ENCODE measurements at regions not wholly inside any gene's neighbourhood (a gene's known extent, or its start where the extent isn't known, plus 50 kb on each side); places are given as distances from the start of the nearest gene placed in this dataset.
"Not testable (repeated sequence)": the region's sequence is repeated elsewhere in the genome, so short reads cannot be mapped to it uniquely, and the experiment has no call there.

- DNase-seq = no peak
Observed at GRCh38 chr13:62431852-62432251, 1016.2 kb upstream of the PCDH20 start.

- no peak for DNase-seq
Observed at GRCh38 chr13:62418872-62419271, 1003.2 kb upstream of the PCDH20 start.

DNA sequence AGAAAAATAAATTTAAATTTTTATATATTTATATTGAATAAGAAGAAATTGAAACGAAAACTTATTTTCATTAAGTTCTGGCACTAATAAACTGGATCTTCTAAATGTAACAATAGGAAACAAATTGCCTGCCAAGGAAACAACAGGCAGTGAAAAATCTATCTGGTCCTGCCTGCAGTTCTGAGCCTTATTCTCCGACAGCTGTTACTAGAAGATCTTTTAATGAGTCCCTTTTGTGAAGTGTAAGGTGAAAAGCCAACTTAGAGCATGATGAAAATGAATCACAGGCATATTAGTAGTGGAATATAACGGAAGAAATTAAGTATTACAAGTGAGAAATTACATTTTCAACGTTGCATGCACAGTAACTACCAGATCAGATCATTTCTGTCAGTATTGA lies 1002.7 kb upstream of the PCDH20 start:
- DNase-seq = peak; percentile 8

DNA sequence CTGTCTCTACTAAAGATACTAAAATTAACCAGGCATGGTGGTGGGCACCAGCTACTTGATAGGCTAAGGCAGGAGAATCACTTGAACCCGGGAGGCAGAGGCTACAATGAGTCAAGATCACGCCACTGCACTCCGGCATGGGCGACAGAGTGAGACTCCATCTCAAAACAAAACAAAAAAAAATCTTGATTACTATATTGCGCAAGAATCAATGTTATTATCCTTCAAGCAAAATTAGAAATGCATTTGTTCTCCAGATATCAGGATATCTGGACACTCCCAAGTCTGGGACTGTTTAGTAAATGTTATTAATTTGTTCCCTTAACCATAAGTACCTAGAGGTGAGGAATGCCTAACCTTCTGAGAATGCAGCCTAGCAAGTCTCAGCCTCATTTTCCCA lies 992.2 kb upstream of the PCDH20 start:
- DNase-seq = no peak

GRCh38 chr13:62388515-62388914 lies 972.9 kb upstream of the PCDH20 start:
- no peak for DNase-seq

- peak; percentile 14 for DNase-seq
Observed at GRCh38 chr13:62387647-62388046, 972.0 kb upstream of the PCDH20 start.

DNA sequence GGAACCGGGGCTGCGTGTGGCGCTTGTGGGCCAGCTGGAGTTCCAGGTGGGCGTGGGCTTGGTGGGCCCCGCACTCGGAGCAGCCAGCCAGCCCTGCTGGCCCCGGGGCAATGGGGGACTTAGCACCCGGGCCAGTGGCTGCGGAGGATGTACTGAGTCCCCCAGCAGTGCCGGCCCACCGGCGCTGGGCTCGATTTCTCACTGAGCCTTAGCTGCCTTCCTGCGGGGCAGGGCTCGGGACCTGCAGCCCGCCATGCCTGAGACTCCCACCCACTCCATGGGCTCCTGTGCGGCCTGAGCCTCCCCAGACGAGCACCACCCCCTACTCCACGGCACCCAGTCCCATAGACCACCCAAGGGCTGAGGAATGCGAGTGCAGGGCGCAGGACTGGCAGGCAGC lies 963.6 kb upstream of the PCDH20 start:
- not testable (repeated sequence) for DNase-seq

- DNase-seq = no peak
Observed at GRCh38 chr13:62377838-62378237, 962.2 kb upstream of the PCDH20 start.

DNA sequence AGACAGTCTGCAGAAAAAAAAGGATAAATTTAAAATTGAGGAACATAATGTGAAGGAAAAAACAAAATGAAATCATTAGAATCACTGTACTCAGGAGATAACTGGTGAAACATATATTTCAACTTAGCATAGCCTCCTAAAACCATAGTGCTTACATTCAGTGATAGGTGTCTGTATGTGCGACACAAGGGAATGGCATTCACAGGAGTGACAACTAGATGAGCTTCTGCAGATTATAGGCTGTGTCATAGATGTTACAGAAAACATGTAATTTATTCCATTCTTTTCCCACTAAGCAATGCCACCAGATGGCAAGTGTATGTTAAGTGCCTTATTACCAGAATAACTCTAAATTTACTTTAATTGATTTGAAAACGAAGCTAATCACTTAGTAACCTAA lies 960.0 kb upstream of the PCDH20 start:
- no peak for DNase-seq

DNA sequence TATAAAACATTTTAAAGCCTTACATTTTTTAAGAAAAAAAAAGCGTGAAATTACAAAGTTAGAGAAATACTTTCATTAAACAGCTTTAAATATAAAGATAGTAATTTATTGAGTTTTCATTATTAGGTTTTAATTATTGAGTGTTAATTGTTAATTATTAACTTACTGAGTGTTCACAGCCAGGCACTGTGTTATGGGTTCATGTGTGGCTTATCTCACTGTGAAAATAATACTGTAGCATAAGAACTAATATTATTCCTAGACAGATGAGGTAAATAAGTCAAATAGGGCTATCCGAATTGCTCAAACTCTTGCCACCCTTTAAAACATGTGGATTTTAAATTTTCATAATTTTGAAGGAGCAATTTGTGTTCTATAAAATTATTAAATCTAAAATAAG lies 956.1 kb upstream of the PCDH20 start:
- no peak for DNase-seq

DNA sequence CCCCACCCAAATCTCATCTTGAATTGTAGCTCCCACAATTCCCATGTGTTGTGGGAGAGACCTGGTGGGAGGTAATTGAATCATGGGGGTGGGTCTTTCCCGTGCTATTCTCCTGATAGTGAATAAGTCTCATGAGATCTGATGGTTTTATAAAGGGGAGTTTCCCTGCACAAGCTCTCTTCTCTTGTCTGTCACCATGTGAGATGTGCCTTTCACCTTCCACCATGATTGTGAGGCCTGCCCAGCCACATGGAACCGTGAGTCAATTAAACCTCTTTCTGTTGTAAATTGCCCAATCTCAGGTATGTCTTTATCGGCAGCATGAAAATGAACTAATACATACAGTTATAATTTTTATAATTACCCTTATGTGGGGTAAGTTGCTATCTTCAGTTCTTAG lies 952.3 kb upstream of the PCDH20 start:
- DNase-seq = not testable (repeated sequence)

DNA sequence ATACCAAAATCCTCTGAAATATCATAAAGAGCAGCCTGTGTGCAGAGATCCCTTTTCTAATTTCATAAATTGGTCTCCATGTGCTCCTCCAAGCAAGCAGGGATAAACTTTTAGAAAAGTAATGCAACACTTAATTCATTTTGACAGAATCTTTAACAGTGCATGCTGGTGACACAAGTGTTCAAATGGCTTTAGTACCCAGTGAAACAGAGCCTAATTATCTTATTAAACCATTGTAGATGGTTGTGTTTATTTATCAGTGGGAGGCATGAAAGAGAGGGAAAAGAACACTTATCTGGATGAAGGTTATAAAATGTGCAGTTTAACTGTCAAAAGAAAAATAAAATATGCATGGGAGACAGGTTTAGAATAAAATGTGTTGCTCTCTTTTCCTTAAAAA lies 945.0 kb upstream of the PCDH20 start:
- no peak for DNase-seq

- no peak for DNase-seq
Observed at GRCh38 chr13:62358646-62358932, 942.9 kb upstream of the PCDH20 start.

DNA sequence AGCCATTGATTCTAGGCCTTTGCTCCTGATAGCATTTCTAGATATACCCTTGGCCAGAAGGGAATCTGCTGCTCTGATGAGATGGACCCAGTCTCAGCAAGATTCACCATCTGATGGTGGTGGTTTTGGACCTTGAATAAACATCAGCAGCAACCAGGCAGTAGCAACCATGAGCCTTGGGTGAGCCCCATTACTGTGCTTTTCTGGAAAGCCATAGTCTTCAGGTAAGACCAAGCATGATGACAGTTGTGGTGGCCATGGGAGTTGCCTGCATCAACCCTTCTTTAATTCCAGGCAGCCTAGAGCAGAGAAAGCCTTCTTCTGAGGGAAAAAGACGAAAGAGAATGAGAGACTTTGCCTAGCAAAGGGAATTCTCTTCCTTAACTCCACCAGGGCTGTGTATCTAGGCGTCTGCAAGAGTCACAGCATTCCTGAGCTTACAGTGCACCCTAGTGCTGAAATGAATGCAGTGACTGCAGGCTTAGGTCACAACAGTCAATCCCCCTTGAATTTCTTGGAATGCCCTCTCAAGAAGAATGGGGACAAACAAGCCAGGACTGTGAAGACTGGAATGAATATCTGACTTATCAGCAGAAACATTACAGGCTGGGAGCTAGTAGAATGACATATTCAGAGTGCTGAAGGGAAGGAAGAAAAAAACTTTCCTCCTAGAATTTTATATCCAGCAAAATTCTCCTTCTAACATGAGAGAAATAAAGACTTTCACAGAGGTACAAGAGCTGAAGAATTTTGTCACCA lies 942.4 kb upstream of the PCDH20 start:
- peak; percentile 15 for DNase-seq

DNA sequence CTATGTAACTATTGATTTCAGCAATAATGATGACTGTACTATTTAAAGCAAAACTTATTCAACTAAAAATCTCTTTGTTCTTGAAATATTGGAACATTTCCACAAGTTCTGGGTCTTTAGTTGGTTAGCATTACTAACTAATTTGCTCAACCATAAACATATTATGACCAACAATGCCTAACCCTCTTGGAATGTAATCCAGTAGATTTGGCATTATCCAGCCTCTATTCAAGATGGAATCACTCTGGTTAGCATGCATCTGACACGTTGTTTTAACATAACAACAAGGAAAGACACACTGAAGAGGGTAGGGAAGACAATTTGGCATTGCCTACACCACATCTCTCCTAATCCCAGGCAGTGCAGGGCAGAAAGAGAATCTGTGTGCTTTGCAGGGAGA lies 941.3 kb upstream of the PCDH20 start:
- no peak for DNase-seq

DNA sequence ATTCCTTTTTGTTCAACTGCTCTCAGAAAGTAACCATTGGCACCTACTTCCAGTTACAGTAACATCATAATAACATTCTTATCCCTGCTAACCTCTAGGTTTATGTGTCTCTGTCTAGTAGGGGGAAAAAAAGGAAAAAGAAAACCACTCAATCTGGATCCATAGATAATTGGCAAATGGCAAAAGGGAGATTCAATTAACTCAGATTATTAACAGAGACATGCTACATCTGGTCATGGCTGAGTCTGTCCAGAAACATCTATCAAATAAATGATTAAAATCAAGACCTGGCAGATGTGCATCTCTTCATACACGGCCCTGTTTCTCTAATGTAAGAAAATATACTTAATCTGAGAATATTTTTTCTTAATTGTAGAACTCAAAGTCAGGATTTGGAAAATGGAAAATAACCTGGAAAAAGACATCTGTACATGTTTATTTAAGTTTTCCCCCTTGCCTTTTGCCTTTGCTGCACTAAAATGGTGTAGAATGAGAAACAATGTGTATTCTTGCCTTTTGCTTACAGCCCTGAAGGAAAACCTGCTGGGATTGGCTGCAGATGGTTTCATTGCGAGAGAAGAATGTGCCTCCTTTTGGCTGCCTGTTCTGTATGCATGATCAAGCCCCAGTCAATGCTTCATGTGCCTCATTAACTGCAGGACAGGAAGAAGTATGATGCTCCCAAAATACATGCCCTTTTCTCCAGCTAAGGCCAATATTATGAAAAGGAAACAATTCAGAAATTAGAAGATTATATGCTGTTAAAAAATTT lies 921.6 kb upstream of the PCDH20 start:
- DNase-seq = no peak

- DNase-seq = no peak
Observed at GRCh38 chr13:62336507-62336906, 920.9 kb upstream of the PCDH20 start.

- no peak for DNase-seq
Observed at GRCh38 chr13:62333466-62333865, 917.8 kb upstream of the PCDH20 start.

GRCh38 chr13:62331384-62331783 lies 915.7 kb upstream of the PCDH20 start:
- no peak for DNase-seq

- no peak for DNase-seq
Observed at GRCh38 chr13:62327367-62327766, 911.7 kb upstream of the PCDH20 start.

GRCh38 chr13:62324842-62325241 lies 909.2 kb upstream of the PCDH20 start:
- no peak for DNase-seq

DNA sequence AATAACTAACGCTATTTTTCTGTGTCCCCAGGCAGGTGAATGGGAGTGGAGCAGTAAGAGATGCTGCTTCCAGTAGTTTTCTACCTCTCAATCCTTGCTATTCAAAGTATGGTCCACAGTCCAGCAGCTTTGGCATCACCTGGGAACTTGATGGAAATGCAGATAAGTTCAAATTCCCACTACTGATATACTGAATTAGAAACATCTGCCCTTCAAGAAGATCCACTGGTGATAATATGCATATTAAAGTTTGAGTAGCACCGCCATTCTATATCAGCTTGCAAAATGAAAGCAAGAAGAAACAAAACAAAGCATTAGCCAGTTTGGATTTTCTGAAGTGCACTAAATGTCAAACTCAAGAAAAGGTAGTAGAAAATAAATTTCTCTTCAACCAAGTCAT lies 906.2 kb upstream of the PCDH20 start:
- DNase-seq = no peak

- DNase-seq = no peak
Observed at GRCh38 chr13:62321139-62321538, 905.5 kb upstream of the PCDH20 start.
